HG02759 (cell line): ENCODE measurements at regions not wholly inside any gene's neighbourhood (a gene's known extent, or its start where the extent isn't known, plus 50 kb on each side); places are given as distances from the start of the nearest gene placed in this dataset.

Experiments
- ATAC-seq: cut with Tn5 transposase; IDR thresholded peaks from one replicate; pipeline ENCODE4 v1.9.1; 2021; ENCODE audit warnings: mild to moderate bottlenecking, moderate library complexity; ENCODE audit not compliant: unreplicated experiment

DNA sequence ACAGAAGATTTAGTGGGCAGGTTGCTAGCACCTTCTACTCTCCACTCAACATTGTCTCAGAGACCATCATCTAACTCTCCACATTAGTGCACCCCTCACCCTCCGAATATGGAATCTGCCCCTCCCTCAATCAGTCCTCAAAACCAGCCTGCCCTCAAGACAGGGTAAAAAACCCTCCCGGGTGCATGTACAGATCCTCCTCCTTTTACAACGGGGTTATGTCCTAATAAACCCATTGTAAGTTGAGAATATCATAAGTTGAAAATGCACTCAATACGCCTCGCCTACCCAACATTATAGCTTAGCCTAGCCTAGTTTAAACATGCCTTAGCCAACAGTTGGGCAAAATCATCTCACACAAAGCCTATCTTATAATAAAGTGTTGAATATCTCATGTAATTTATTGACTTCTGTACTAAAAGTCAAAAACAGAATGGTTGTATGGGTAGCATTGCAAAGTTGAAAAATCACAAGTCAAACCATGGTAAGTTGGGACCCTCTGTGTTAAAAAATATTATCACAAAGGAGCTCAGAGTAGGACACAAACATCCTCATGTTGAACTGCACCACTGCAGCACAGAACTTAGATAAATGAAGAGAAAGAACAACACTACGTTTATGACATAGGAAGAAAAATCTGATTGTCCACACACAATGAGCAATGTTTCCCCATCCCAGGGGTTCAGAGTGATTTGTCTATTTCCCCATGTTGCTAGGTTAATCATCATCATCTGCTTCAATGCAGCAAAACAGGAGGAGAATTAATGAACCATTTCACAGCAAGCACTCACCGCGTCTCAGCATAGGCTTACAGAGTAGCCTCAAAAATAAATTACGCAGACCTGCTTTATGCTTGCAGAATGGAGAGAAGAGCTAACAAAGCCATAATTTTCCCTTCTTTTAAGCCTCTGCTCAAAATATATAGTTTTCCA, 184.1 kb upstream of the ARL4C start:
- no peak for ATAC-seq

DNA sequence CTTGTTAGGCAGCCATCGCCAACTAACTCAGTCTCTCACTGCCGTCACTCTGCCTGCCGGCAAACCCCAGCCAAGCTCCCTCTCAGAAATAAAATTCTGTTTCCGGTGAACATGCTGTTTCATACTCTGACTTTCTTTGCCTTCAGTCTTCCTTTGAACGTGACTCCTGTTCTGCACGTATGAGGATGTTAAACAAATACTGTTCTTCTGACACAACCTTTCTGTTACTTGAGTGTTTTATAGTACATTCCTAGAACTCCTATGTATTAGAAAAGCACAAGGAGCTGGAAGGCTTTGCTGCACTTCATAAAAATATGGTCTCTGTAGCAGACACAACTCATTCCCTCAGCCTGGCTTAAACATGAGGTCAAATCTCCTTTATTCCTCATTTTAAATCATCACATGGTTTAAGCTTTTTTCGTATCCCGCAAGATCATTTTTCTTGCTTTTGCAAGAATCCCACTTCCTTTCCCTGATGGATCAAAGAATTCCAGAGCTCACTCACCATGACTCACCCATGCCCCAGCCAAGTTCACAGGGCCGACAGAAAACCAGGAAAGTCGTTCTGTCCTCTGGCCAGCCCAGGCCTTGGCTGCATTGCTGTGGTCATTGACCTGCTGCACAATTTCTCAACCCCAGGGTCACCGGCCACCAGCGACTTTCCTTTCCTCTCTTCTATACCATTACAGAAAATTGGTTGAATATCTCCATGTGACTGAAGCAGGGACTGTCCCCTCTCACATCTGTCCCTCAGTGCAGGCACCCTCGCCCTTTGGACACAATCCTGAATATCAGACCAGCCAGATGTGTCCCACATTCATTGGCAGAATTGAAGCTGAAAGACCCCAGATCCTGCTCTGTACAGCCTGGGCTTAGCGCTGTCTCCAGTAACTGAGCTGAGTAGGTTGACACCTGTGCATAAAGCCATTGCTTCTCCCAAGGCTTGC, 183.1 kb upstream of the ARL4C start:
- ATAC-seq = no peak

GRCh38 chr2:234679301-234679740, 182.4 kb upstream of the ARL4C start:
- ATAC-seq = no peak

DNA sequence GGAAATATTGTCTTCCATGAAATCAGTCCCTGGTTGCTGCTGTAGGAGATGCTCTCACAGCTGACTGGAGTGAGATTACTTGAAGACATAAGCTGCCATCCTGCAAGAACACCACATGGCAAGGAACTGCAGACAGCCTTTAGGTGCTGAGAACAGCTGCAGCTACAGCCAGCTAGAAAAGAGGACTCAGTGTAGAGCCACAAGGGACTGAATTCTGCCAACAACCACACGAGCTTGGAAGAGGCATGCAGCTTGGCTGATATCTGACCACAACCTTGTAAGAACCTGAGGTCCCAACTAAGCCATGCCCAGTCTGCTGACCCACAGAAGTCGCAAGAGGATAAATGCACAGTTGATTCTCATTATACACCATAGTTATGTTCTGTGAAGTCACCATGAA, 181.8 kb upstream of the ARL4C start:
- ATAC-seq = no peak

DNA sequence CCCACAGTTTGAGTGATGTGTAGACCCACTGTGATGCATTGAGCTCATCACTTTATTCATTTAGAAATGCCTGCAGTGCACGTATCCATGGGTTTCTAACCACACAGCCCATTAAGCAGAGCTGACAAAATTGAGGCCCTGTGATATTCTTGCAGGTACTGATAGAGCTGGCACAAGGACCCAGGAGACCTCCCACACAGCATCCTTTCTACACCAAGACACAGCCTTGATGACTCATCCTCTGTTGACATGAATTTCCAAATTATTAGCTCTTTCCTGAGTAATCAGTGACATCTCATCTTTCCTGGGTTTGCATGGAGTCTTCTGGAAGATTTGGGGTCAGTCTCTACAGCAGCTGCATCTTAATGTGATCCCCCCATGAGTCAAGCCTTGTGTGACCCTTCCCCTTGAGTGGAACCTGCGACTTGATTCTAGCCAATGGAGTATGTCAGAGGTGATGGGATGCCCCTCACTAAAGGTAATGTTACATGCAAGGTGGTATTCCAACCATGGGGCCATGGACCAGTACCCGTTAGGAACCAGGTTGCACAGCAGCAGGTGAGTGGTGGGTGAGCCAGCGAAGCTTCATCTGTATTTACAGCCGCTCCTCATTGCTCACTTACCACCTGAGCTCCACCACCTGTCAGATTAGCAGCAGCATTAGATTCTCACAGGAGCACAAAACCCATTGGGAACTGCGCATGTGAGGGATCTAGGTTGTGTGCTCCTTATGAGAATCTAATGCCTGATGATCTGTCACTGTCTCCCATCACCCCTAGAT, 181.1 kb upstream of the ARL4C start:
- no peak for ATAC-seq

- ATAC-seq = no peak
These were observed 180.0 kb upstream of the ARL4C start for GRCh38 chr2:234676783-234677450.

DNA sequence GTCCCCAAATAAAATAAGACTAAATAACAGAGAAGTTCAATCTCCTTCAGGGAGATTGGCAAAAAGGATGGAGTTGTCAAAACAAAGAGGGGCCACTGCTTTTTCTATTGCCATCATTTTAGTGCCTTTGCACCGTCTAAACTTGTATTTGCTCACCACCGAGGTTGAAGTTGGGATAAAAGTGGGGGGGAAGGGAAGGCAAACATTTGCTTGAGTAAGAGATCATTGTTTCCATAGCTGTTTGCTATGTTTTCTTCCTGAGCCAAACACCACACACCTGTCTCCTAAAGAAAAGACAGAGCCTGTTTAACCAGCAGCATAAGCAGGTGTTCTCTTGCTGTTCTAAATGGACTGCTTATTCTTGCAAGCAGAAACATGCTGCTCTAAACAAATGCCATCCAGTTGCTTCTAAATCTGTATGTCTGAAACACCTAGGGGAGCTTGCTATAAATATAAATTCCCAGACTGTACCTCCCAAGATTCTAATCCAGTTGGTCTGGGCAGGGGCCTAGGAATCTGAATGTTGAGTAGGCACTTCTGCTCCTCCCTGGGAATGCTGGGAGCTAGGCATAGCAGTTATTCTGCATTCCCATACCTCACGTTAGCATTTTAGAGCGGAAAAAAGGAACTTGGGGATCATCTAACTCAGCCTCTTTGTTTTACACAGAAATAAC, 179.4 kb upstream of the ARL4C start:
- no peak for ATAC-seq

- ATAC-seq = no peak
These were observed 177.9 kb upstream of the ARL4C start for GRCh38 chr2:234674781-234675201.

DNA sequence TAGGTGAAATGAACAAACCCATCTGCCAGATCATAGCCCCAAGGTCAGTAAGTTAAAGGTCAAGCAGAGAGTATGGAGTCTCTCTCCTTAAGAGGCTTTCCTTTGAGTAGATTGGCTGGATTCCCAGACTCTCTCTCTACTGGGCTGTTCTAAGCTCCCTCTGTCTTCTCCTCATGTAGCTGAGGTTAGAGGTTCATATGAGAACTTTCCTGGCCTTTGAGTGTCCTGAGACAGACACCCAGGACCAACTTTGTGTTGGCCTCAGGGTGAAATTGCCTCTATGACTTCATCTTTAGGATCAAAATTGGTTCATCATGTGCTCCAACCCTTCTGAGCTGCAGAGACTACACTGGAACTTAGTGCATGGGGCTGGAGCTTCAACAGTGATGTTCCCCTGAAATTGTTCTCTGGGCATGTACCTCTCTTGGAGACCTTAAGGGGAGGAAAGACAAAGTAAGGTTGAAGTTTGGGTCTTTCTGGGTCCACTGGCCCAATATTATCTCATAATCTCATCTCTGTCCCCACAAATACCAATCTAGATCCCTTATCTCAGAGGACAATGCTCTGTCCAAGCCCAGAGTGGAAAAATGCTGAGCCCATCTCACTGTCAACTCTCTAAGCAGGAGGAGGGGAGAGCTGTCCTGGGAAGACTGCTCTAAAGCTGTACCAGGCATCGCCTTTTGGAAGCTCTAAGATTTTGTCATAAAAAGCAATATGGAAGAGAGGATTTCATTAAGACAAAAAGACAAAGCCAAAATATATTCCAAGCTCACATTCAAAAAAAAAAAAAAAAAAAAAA, 177.3 kb upstream of the ARL4C start:
- no peak for ATAC-seq

GRCh38 chr2:234673501-234673900, 176.6 kb upstream of the ARL4C start:
- ATAC-seq = no peak

GRCh38 chr2:234672498-234673150, 175.7 kb upstream of the ARL4C start:
- no peak for ATAC-seq

- ATAC-seq = no peak
These were observed 174.8 kb upstream of the ARL4C start for GRCh38 chr2:234671716-234672115.

- ATAC-seq = no peak
These were observed 174.3 kb upstream of the ARL4C start for GRCh38 chr2:234671231-234671630.

- no peak for ATAC-seq
These were observed 173.9 kb upstream of the ARL4C start for GRCh38 chr2:234670806-234671205.

DNA sequence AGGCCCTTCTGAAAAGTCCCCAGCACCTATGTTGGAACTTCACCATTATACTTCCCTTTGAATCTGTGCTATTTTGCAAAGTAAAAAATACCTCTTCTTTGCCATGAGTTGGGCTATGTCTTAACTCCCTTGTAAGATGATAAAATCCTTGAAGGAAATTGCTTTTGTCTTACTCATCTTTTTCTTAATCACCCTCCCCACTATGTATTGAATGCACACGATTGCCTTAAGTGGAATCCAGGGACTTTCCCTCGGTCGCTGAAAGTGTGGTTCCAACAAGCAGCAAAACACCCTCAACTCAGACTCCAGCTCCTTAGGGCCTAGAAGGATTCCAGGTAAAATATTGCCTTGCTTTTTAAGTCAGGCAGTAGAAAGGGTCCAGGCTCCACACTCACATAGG, 173.2 kb upstream of the ARL4C start:
- ATAC-seq = no peak

DNA sequence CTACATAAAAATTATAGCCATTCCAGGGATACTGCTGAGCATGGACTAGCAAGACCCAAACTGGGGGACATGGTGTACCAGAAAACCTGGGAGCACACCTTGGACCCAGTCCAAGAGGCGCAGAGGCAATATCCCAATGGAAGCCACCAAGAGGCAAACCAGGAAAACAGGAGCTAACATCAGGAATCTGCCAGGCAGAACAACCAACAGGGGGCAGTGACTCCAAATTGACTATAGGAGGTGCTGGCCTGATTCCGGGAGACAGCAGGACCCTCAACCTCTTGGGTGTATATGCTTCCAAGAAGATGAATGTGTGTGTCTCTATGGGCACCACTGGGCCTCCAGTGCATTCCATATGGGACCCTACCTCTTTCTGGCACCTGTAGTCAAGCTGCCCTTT, 172.7 kb upstream of the ARL4C start:
- ATAC-seq = no peak

- no peak for ATAC-seq
These were observed 172.1 kb upstream of the ARL4C start for GRCh38 chr2:234669001-234669400.

- no peak for ATAC-seq
These were observed 170.0 kb upstream of the ARL4C start for GRCh38 chr2:234666911-234667310.
